CD4-positive, CD25-positive, alpha-beta regulatory T cell (primary cell): ENCODE measurements at regions not wholly inside any gene's neighbourhood (a gene's known extent, or its start where the extent isn't known, plus 50 kb on each side); places are given as distances from the start of the nearest gene placed in this dataset.
A peak's percentile ranks its signal among the peaks of the same experiment; 100 is the strongest.

Experiments used
- ATAC-seq, 2 donors: fragments of 150-1000 bp; cut with Tn5 transposase; one replicate each; pipeline ENCODE4 v1.10.0; 2021; ENCODE audit warnings: low read depth in 2 of 2, moderate number of reproducible peaks in 2 of 2, moderate library complexity in 1 of 2
- DNase-seq, 3 donors: peaks; one replicate each; pipeline versions ENCODE4 v3.0.0 to v3.0.0-alpha.2; 2012 to 2022; ENCODE audit warnings: mixed read lengths in 1 of 3
- H3K27ac ChIP-seq: one replicate; pipeline ENCODE4 v1.7.0; 2013; ENCODE audit warnings: mild to moderate bottlenecking, low read length; ENCODE audit not compliant: insufficient read depth, poor library complexity, severe bottlenecking
- H3K27me3 ChIP-seq: one replicate; pipeline ENCODE4 v1.7.0; 2013; ENCODE audit warnings: low read length; ENCODE audit not compliant: control insufficient read depth, insufficient read depth
- H3K36me3 ChIP-seq: one replicate; pipeline ENCODE4 v1.7.0; 2013; ENCODE audit warnings: mild to moderate bottlenecking, low read length, moderate library complexity; ENCODE audit not compliant: control insufficient read depth, insufficient read depth
- H3K4me1 ChIP-seq: 2 replicates; pipeline ENCODE4 v1.7.0; 2013; ENCODE audit warnings: mild to moderate bottlenecking, low read length; ENCODE audit not compliant: insufficient read depth, control insufficient read depth, poor library complexity, severe bottlenecking
- H3K4me3 ChIP-seq: one replicate; pipeline ENCODE4 v1.7.0; 2013; ENCODE audit warnings: low read depth, mild to moderate bottlenecking, low read length, moderate library complexity
- H3K9me3 ChIP-seq, 2 experiments: 1 replicate in 1 of 2; 2 replicates in 1 of 2; pipeline ENCODE4 v1.7.0; 2013; ENCODE audit warnings: low read length in 2 of 2, mild to moderate bottlenecking in 1 of 2, moderate library complexity in 1 of 2; ENCODE audit not compliant: control insufficient read depth in 2 of 2
- H3K27ac Mint-ChIP-seq, 3 donors: one replicate each; pipeline ENCODE4 v1.8.0; 2020 to 2022; ENCODE audit warnings: mild to moderate bottlenecking in 3 of 3, mixed read lengths in 3 of 3, moderate library complexity in 2 of 3
- H3K27me3 Mint-ChIP-seq: one replicate; pipeline ENCODE4 v1.8.0; 2022; ENCODE audit warnings: mild to moderate bottlenecking, mixed read lengths
- H3K36me3 Mint-ChIP-seq: one replicate; pipeline ENCODE4 v1.8.0; 2020; ENCODE audit warnings: mixed read lengths
- H3K4me1 Mint-ChIP-seq, 4 donors: one replicate each; pipeline ENCODE4 v1.8.0; 2020 to 2022; ENCODE audit warnings: mixed read lengths in 4 of 4, mild to moderate bottlenecking in 1 of 4
- H3K4me3 Mint-ChIP-seq, 4 donors: one replicate each; pipeline ENCODE4 v1.8.0; 2020 to 2022; ENCODE audit warnings: mild to moderate bottlenecking in 4 of 4, mixed read lengths in 4 of 4, moderate library complexity in 3 of 4
- H3K9me3 Mint-ChIP-seq, 7 donors: one replicate each; pipeline ENCODE4 v1.8.0; 2020 to 2022; ENCODE audit warnings: mixed read lengths in 7 of 7, mild to moderate bottlenecking in 3 of 7, moderate library complexity in 2 of 7

- no peaks in the 10 kb centered on the region for H3K4me1 ChIP-seq
- H3K27ac Mint-ChIP-seq = peak overlapping the region in 1 of 3 donors; percentile 15
- H3K27me3 Mint-ChIP-seq = peaks cover 25% of the 10 kb centered on the region
- no peaks in the 10 kb centered on the region for H3K9me3 ChIP-seq
- H3K36me3 Mint-ChIP-seq = no peaks in the 10 kb centered on the region
- H3K4me3 Mint-ChIP-seq = no peak overlapping the region
- ATAC-seq = no peak
- H3K27me3 ChIP-seq = peaks cover 10% of the 10 kb centered on the region
- H3K4me1 Mint-ChIP-seq = no peaks in the 10 kb centered on the region
- H3K4me3 ChIP-seq = no peak overlapping the region
- no peaks in the 10 kb centered on the region for H3K36me3 ChIP-seq
- H3K9me3 Mint-ChIP-seq = peaks cover 0 to 3% (median 0%) of the 10 kb centered on the region in 7 donors
- H3K27ac ChIP-seq = no peak overlapping the region
- DNase-seq = no peak
Measured at GRCh38 chr10:128281861-128282260, 155.6 kb upstream of the MKI67 start.

GRCh38 chr10:128286141-128286761, 160.0 kb upstream of the MKI67 start:
- DNase-seq (no peak), ATAC-seq (no peak)
- peaks cover 20% of the 10 kb centered on the region for H3K27me3 ChIP-seq
- Mint-ChIP-seq H3K4me1 (no peaks in the 10 kb centered on the region), H3K27ac (no peak overlapping the region), H3K9me3 (peaks cover 0 to 5% (median 3%) of the 10 kb centered on the region in 7 donors), H3K4me3 (no peak overlapping the region), H3K27me3 (peaks cover 35% of the 10 kb centered on the region), H3K36me3 (no peaks in the 10 kb centered on the region)
- H3K36me3 ChIP-seq = no peaks in the 10 kb centered on the region
- H3K27ac ChIP-seq = no peak overlapping the region
- H3K4me3 ChIP-seq = no peak overlapping the region
- no peaks in the 10 kb centered on the region for H3K9me3 ChIP-seq
- H3K4me1 ChIP-seq = no peaks in the 10 kb centered on the region

DNA sequence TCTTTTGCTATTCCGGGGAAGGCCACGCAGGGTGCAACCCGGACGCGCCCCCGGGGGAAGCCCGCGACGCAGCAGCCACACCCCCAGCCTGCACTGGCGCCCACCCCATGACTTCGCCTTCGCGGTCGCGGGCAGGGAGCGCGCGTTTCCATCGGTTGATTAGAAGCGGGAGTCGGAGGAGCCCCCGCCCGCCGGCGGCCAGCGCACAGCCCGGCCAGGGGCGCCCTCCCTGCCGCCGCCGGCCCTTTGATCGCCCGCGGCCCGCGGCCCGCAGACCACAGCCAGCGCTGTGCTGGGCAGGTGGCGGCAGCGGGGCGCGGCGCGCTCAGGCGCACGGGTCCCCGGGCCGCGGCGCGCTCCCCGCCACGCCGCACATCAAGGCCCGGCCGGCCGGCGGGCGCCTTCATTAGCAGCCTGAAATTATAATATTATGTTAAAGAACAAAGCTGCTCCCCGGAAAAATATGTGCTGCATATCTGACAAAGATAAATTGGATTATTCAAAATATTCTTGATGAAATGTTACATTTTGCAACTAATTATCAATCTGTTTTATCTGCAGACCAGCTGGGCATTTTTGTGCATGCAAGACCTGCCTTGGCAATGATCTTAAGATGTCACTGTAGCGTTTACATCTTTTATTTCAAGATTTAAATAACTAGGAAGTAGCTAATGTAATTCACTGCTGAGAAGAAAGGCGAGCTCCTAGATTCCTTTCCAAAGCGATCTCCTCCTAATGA, 160.7 kb upstream of the MKI67 start:
- Histone ChIP-seq H3K27me3 (peaks cover 20% of the 10 kb centered on the region), H3K4me3 (no peak overlapping the region), H3K27ac (no peak overlapping the region), H3K9me3 (no peaks in the 10 kb centered on the region), H3K4me1 (no peaks in the 10 kb centered on the region), H3K36me3 (no peaks in the 10 kb centered on the region)
- no peak for DNase-seq
- no peaks in the 10 kb centered on the region for H3K36me3 Mint-ChIP-seq
- H3K27ac Mint-ChIP-seq = no peak overlapping the region
- H3K4me3 Mint-ChIP-seq = no peak overlapping the region
- H3K4me1 Mint-ChIP-seq = no peaks in the 10 kb centered on the region
- peaks cover 0 to 5% (median 3%) of the 10 kb centered on the region in 7 donors for H3K9me3 Mint-ChIP-seq
- H3K27me3 Mint-ChIP-seq = peaks cover 35% of the 10 kb centered on the region
- no peak for ATAC-seq

DNA sequence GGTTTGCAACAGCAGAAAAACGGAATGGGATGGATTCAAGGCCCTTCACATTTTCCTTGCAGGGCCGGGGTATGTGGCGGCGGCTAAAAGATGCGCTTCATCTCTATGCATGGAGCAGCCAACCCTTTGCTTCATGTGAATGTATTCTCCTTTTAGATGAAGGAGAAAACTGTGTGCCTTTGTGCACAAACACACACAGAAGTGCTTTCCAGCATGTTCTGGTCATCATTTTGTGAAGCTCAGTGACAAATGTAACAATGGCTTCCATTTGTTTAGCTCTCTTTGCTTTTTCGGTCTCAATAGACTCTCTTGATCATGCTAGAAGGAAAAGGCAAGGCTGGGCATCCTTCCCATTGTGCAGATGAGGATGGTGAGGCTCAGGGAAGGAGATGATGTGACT, 161.7 kb upstream of the MKI67 start:
- Histone ChIP-seq H3K27me3 (peaks cover 20% of the 10 kb centered on the region), H3K27ac (no peak overlapping the region), H3K4me3 (no peak overlapping the region), H3K36me3 (no peaks in the 10 kb centered on the region), H3K9me3 (no peaks in the 10 kb centered on the region), H3K4me1 (no peaks in the 10 kb centered on the region)
- ATAC-seq (no peak), DNase-seq (no peak)
- no peaks in the 10 kb centered on the region for H3K4me1 Mint-ChIP-seq
- H3K36me3 Mint-ChIP-seq = no peaks in the 10 kb centered on the region
- no peak overlapping the region for H3K4me3 Mint-ChIP-seq
- no peak overlapping the region for H3K27ac Mint-ChIP-seq
- peaks cover 35% of the 10 kb centered on the region for H3K27me3 Mint-ChIP-seq
- H3K9me3 Mint-ChIP-seq = peaks cover 0 to 5% (median 1%) of the 10 kb centered on the region in 7 donors

DNA sequence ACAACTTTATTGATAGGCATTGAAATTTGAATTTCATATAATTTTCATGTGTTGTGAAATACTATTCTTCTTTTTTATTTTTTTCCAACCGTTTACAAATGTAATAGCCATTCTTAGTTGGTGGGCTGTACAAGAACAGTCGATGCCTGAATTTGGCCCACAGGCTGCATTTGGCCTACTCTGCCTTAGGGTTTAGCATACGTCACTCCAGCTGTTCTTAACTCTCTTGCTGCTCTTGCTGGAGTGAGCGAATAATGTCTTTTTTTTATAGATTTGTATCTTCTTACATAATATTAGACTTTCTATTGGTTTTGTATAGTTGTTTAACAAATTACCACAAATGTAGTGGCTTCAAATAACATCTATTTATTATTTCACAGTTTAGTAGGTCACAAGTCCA, 163.4 kb upstream of the MKI67 start:
- H3K4me1 Mint-ChIP-seq = no peaks in the 10 kb centered on the region
- DNase-seq (no peak), ATAC-seq (no peak)
- no peak overlapping the region for H3K4me3 Mint-ChIP-seq
- H3K9me3 Mint-ChIP-seq = peaks cover 0 to 5% (median 0%) of the 10 kb centered on the region in 7 donors
- no peaks in the 10 kb centered on the region for H3K4me1 ChIP-seq
- no peaks in the 10 kb centered on the region for H3K9me3 ChIP-seq
- peaks cover 33% of the 10 kb centered on the region for H3K27me3 Mint-ChIP-seq
- no peak overlapping the region for H3K27ac Mint-ChIP-seq
- H3K36me3 ChIP-seq = no peaks in the 10 kb centered on the region
- H3K36me3 Mint-ChIP-seq = no peaks in the 10 kb centered on the region
- H3K27me3 ChIP-seq = peaks cover 20% of the 10 kb centered on the region
- H3K27ac ChIP-seq = no peak overlapping the region
- H3K4me3 ChIP-seq = no peak overlapping the region

GRCh38 chr10:128295003-128295402, 168.8 kb upstream of the MKI67 start:
- H3K36me3 Mint-ChIP-seq = no peaks in the 10 kb centered on the region
- Histone ChIP-seq H3K27me3 (no peaks in the 10 kb centered on the region), H3K4me1 (no peaks in the 10 kb centered on the region), H3K4me3 (no peak overlapping the region), H3K27ac (no peak overlapping the region), H3K36me3 (no peaks in the 10 kb centered on the region), H3K9me3 (no peaks in the 10 kb centered on the region)
- no peak overlapping the region for H3K27ac Mint-ChIP-seq
- H3K4me1 Mint-ChIP-seq = no peaks in the 10 kb centered on the region
- DNase-seq (no peak), ATAC-seq (no peak)
- no peak overlapping the region for H3K4me3 Mint-ChIP-seq
- peaks cover 0 to 5% (median 0%) of the 10 kb centered on the region in 7 donors for H3K9me3 Mint-ChIP-seq
- peaks cover 4% of the 10 kb centered on the region for H3K27me3 Mint-ChIP-seq

GRCh38 chr10:128296253-128297007, 170.2 kb upstream of the MKI67 start:
- Histone ChIP-seq H3K27ac (no peak overlapping the region), H3K27me3 (no peaks in the 10 kb centered on the region), H3K9me3 (no peaks in the 10 kb centered on the region), H3K36me3 (no peaks in the 10 kb centered on the region), H3K4me3 (no peak overlapping the region), H3K4me1 (no peaks in the 10 kb centered on the region)
- no peaks in the 10 kb centered on the region for H3K4me1 Mint-ChIP-seq
- H3K27ac Mint-ChIP-seq = no peak overlapping the region
- H3K36me3 Mint-ChIP-seq = no peaks in the 10 kb centered on the region
- ATAC-seq (no peak), DNase-seq (no peak)
- H3K4me3 Mint-ChIP-seq = no peak overlapping the region
- H3K27me3 Mint-ChIP-seq = peaks cover 4% of the 10 kb centered on the region
- peaks cover 0 to 2% (median 2%) of the 10 kb centered on the region in 7 donors for H3K9me3 Mint-ChIP-seq
